ENCODE measurements at regions not wholly inside any gene's neighbourhood (a gene's known extent, or its start where the extent isn't known, plus 50 kb on each side); places are given as distances from the start of the nearest gene placed in this dataset.
A peak's percentile ranks its signal among the peaks of the same experiment; 100 is the strongest.
"Not testable (repeated sequence)": the region's sequence is repeated elsewhere in the genome, so short reads cannot be mapped to it uniquely, and the experiment has no call there.

- DNase-seq = not testable (repeated sequence)
These were observed 50.2 kb upstream of the FCGR2A start for GRCh38 chr1:161454865-161455707.

- not testable (repeated sequence) for DNase-seq
These were observed 51.0 kb upstream of the FCGR2A start for GRCh38 chr1:161453950-161454864.

DNA sequence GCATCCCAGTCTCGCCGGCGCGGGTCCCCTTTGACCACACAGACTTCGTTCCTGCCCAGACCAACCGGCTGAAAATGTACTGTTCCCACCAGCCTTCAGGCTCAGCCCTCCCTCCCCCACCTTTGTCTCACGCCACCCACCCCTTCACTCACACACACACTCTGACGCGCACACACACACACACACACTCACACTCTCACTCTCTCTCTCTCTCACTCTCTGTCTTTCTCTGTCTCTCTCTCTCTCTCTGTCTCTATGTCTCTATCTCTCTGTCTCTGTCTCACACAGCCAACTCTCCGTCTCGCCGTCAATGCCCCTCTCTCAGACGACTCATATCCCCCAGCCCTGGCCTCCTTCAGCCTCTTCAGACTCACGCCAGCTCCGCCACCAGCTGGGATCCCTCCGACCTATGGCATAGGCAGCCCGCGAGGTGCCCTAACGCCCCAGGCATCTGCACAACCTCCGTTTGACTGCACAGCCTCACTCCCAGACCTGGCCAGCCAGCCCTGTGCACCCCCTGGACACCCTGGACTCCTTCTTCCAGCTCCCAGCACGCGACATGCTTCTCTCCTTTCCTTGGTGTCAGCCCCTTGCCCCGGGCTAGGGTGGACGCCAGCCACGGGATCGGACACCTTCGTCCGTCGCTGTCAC lies 53.4 kb upstream of the FCGR2A start:
- not testable (repeated sequence) for DNase-seq

DNA sequence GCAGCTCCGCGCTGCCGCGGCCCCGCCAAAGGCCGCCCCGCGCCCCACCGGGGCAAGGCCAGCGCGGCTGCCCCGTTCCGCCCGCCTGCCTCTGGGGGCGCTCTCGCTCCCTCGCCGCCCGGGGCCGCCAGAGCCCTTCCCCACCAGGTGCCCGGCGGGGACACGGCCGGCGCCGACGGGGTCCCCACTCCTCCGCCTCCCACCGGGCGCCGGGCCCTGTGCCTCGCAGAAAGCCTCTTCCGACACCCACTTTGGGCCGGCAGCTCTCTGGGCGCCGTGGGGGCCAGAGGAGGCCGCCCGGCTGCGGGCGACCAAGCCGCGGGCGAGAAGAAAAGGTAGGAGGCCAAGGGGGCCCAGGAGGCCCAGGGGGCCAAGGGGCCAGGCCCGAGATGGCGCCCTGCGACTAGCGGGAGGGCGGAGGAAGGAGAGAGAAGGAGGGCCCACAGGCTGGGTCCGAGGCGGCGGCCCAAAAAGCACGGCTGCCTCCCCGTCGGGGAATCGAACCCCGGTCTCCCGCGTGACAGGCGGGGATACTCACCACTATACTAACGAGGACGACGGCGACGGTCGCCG lies 57.4 kb upstream of the FCGR2A start:
- not testable (repeated sequence) for DNase-seq

DNA sequence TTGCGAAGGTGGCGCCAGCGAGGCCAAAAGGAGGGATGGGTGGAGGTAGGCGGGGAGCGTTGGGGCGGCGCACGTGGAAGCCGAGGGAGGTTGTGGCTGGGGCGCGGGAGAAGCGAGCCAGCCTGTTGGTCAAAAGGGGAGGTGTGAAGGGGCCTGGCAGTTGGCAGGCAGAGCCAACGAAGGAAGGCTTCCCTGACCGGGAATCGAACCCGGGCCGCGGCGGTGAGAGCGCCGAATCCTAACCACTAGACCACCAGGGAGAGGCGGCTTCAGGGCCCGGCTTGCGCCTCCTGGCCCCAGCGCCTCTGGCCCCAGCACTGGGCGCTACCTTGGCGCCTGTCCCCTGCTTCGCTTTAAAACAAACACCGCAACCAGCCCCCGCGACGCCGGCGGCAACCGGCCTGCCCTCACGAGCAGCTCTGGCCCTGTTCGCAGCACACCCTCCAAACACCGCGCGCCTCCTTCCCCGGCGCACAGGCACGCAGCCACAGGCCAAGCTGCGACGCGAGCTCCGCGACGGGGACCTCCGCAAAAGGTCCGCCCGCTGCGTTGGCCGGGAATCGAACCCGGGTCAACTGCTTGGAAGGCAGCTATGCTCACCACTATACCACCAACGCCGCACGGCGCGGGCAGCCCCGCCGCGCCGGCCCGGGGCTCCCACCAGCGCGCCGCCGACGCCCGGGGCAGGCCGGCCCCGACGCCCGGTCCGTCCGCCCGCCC lies 58.1 kb upstream of the FCGR2A start:
- DNase-seq = not testable (repeated sequence)

DNA sequence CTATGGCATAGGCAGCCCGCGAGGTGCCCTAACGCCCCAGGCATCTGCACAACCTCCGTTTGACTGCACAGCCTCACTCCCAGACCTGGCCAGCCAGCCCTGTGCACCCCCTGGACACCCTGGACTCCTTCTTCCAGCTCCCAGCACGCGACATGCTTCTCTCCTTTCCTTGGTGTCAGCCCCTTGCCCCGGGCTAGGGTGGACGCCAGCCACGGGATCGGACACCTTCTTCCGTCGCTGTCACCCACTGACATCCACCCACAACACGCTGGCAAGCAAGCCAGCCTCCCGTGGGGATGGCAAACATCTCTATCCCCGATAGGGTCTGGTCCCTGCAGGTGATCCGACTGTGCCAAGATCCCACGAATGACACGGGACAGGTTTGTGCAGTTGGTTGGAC lies 60.5 kb upstream of the FCGR2A start:
- DNase-seq = not testable (repeated sequence)

- DNase-seq = not testable (repeated sequence)
These were observed 61.0 kb upstream of the FCGR2A start for GRCh38 chr1:161444255-161444654.

DNA sequence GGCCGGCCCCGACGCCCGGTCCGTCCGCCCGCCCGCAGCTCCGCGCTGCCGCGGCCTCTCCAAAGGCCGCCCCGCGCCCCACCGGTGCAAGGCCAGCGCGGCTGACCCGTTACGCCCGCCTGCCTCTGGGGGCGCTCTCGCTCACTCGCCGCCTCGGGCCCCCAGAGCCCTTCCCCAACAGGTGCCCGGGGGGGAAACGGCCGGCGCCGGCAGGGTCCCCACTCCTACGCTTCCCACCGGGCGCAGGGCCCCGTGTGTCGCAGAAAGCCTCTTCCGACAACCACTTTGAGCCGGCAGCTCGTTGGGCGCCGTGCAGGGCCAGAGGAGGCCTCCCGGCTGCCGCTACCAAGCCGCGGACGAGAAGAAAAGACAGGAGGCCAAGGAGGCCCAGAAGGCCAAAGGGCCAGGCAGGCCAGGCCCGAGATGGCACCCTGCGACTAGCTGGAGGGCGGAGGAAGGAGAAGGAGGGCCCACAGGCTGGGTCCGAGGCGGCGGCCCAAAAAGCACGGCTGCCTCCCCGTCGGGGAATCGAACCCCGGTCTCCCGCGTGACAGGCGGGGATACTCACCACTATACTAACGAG lies 64.9 kb upstream of the FCGR2A start:
- DNase-seq = peak; percentile 52

DNA sequence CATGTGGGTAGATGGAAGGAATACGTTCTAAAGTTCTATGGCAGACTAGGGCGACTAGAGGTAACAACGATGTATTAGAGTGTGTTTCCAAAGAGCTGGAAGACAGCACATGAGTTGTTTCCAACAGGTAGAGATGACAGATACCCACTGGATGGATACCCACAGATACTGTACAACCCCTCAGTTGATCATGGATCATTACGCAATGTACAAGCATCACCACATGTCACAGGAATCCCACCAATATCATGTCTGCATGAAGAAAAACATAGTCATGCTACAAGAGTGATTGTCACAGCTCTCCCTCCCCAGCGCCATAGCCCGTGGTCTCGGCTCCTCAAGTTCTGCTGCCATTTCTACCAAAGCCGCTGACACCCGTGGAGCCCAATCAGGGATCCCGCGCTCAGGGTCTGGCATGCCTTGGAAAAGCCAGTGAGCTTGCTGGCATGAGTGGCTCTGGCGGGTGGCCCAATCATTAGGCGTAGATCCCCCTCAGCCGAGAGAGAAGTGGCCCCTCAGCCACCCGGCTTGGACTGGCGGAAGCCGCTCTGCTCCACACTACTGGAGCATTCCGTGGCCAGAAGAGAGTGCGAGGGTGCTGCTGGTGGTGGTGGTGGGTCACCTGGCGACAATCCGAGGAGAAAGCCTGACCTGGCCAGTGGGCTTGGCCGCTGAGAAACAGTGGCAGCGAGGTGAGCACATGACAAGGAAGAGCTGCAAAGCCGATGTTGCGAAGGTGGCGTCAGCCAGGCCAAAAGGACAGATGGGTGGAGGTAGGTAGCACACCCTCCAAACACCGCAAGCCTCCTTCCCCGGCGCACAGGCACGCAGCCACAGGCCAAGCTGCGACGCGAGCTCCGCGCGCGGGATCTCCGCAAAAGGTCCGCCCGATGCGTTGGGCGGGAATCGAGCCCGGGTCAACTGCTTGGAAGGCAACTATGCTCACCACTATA lies 65.7 kb upstream of the FCGR2A start:
- DNase-seq = peak; percentile 21

DNA sequence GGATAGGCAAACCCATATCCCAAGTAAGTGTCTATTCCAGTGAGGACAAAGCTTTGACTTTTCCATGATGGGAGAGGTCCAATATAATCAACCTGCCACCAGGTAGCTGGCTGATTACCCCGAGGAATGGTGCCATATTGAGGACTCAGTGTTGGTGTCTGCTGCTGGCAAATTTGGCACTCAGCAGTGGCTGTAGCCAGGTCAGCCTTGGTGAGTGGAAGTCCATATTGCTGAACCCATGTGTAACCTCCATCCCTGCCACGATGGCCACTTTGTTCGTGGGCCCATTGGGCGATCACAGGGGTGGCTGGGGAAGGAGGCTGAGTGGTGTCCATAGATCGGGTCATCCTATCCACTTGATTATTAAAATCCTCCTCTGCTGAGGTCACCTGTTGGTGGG lies 65.5 kb upstream of the CFAP126 start:
- not testable (repeated sequence) for DNase-seq

- no peak for DNase-seq
These were observed 64.4 kb upstream of the CFAP126 start for GRCh38 chr1:161432091-161432490.

DNA sequence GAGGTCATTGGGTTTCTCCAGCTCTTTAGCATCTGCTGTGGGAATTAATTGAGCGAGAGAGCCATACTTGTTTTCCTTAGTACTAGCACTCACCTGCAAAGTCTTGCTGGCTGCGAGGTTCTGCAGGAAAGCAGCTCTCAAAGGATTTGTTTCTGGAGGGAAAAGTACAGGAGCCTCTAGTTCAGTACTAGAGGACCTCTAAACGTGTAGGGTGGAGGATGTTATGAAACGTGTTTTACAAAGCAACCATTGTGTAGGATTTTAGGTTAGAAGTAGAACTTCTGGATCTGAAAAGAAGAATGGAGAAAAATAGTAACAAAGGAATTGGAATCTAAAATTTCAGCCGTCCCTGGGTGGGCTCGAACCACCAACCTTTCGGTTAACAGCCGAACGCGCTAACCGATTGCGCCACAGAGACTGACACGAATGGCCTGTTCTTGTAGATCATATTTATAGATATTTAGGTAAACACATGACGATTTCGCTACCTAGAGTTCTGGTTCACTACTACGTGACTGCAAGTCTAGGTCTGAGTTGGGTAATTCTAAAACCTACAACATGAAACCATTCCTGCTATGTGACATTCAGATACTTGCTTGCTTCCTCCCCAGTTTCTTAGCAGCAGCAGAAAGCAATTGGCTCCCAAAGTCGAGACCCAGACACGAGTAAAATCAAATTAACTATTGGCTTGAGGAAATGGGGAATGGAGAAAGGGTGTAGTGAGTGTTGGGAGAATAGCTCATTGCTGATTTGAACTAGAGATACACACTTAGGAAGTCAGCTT lies 60.2 kb upstream of the CFAP126 start:
- DNase-seq = peak; percentile 44

GRCh38 chr1:161422914-161423313 lies 55.2 kb upstream of the CFAP126 start:
- DNase-seq = not testable (repeated sequence)

- no peak for DNase-seq
These were observed 53.8 kb upstream of the CFAP126 start for GRCh38 chr1:161421456-161421855.

DNA sequence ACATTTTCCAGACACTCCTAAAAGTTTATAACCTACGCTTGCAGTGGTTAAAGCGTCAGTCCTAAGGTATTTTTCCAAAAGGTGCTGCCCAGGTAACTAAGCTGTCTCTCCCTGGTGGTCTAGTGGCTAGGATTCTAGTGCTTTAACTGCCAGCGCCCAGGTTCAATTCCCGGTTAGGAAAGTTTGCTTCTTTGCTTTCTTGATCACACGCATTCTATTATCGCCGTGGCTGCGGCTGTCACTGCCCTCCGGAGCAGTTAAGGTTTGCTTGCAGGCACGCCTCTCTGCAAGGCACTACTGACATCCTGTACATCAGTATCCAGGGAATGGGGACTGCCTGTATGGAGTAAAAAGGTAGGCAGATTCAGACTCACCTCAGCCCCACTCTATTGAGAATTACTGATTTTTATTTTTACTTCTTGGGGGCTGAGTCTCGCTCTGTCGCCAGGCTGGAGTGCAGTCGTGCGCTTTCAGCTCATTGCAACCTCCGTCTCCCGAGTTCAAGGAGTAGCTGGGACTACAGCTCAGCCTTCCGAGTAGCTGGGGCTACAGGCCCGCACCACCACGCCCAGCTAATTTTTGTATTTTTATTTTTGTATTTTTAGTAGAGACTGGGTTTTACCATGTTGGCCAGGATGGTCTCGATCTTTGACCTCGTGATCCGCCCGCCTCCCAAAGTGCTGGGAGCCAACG lies 53.2 kb upstream of the CFAP126 start:
- DNase-seq = no peak

GRCh38 chr1:161417536-161417935 lies 49.9 kb upstream of the CFAP126 start:
- DNase-seq = not testable (repeated sequence)

Data from fibroblast of skin of right quadriceps (primary cell).